ENCODE measurements at regions not wholly inside any gene's neighbourhood (a gene's known extent, or its start where the extent isn't known, plus 50 kb on each side); places are given as distances from the start of the nearest gene placed in this dataset.

GRCh38 chr5:3432135-3432534, 163.5 kb upstream of the IRX1 start:
- no peak for DNase-seq
- Histone ChIP-seq H3K9me3 (ENCODE audit: low read length) (no peaks in the 10 kb centered on the region), H3K36me3 (ENCODE audit: insufficient read depth, low read length) (no peaks in the 10 kb centered on the region), H3K4me3 (ENCODE audit: low read length) (no peak overlapping the region), H3K4me1 (ENCODE audit: insufficient read depth, low read length) (no peaks in the 10 kb centered on the region), H3K27ac (ENCODE audit: low read depth, low read length) (no peak overlapping the region), H3K27me3 (ENCODE audit: insufficient read depth, low read length, poor library complexity, severe bottlenecking) (no peaks in the 10 kb centered on the region)
- no peak overlapping the region for H3K4me3 Mint-ChIP-seq
- peaks cover 0 to 13% (median 0%) of the 10 kb centered on the region in 5 donors for H3K9me3 Mint-ChIP-seq
- ChIA-PET CTCF (no interaction called here), POLR2A (no interaction called here)
- no peaks in the 10 kb centered on the region for H3K36me3 Mint-ChIP-seq
- no peak overlapping the region for H3K27ac Mint-ChIP-seq
- no peaks in the 10 kb centered on the region for H3K4me1 Mint-ChIP-seq
- H3K27me3 Mint-ChIP-seq, result no peaks in the 10 kb centered on the region

- no peak overlapping the region for H3K4me3 Mint-ChIP-seq
- no peaks in the 10 kb centered on the region for H3K27me3 Mint-ChIP-seq
- Histone ChIP-seq H3K4me1 (ENCODE audit: insufficient read depth, low read length) (no peaks in the 10 kb centered on the region), H3K27ac (ENCODE audit: low read depth, low read length) (no peak overlapping the region), H3K27me3 (ENCODE audit: insufficient read depth, low read length, poor library complexity, severe bottlenecking) (no peaks in the 10 kb centered on the region), H3K36me3 (ENCODE audit: insufficient read depth, low read length) (no peaks in the 10 kb centered on the region), H3K4me3 (ENCODE audit: low read length) (no peak overlapping the region), H3K9me3 (ENCODE audit: low read length) (no peaks in the 10 kb centered on the region)
- POLR2A ChIA-PET, result no interaction called here
- no peaks in the 10 kb centered on the region for H3K4me1 Mint-ChIP-seq
- H3K27ac Mint-ChIP-seq, result no peak overlapping the region
- no peaks in the 10 kb centered on the region for H3K36me3 Mint-ChIP-seq
- peaks cover 0 to 17% (median 0%) of the 10 kb centered on the region in 5 donors for H3K9me3 Mint-ChIP-seq
- no peak for DNase-seq
- CTCF ChIA-PET, result no interaction called here
These were observed 164.9 kb upstream of the IRX1 start for GRCh38 chr5:3430691-3431090.

- H3K27me3 ChIP-seq (ENCODE audit: insufficient read depth, low read length, poor library complexity, severe bottlenecking), result no peaks in the 10 kb centered on the region
- no peaks in the 10 kb centered on the region for H3K36me3 Mint-ChIP-seq
These were observed 165.7 kb upstream of the IRX1 start for GRCh38 chr5:3429962-3430361.

GRCh38 chr5:3428334-3428733, 167.3 kb upstream of the IRX1 start:
- DNase-seq, result no peak
- Histone ChIP-seq H3K4me1 (ENCODE audit: insufficient read depth, low read length) (no peaks in the 10 kb centered on the region), H3K27ac (ENCODE audit: low read depth, low read length) (no peak overlapping the region), H3K27me3 (ENCODE audit: insufficient read depth, low read length, poor library complexity, severe bottlenecking) (no peaks in the 10 kb centered on the region), H3K4me3 (ENCODE audit: low read length) (no peak overlapping the region), H3K9me3 (ENCODE audit: low read length) (no peaks in the 10 kb centered on the region), H3K36me3 (ENCODE audit: insufficient read depth, low read length) (no peaks in the 10 kb centered on the region)
- Mint-ChIP-seq H3K36me3 (no peaks in the 10 kb centered on the region), H3K9me3 (peaks cover 0 to 17% (median 0%) of the 10 kb centered on the region in 5 donors), H3K4me1 (no peaks in the 10 kb centered on the region), H3K27ac (peak overlapping the region in 1 of 8 donors; percentile 31), H3K27me3 (peaks cover 0 to 2% of the 10 kb centered on the region in 2 donors), H3K4me3 (no peak overlapping the region)
- CTCF ChIA-PET, result no interaction called here
- POLR2A ChIA-PET, result no interaction called here

More at GRCh38 chr5:3429962-3430361, 165.7 kb upstream of the IRX1 start:
- Histone ChIP-seq H3K27ac (ENCODE audit: low read depth, low read length) (no peak overlapping the region), H3K9me3 (ENCODE audit: low read length) (no peaks in the 10 kb centered on the region), H3K4me3 (ENCODE audit: low read length) (no peak overlapping the region), H3K4me1 (ENCODE audit: insufficient read depth, low read length) (no peaks in the 10 kb centered on the region), H3K36me3 (ENCODE audit: insufficient read depth, low read length) (no peaks in the 10 kb centered on the region)
- Mint-ChIP-seq H3K9me3 (peaks cover 0 to 17% (median 0%) of the 10 kb centered on the region in 5 donors), H3K27ac (no peak overlapping the region), H3K4me3 (no peak overlapping the region), H3K27me3 (no peaks in the 10 kb centered on the region), H3K4me1 (no peaks in the 10 kb centered on the region)
- CTCF ChIA-PET, result no interaction called here
- DNase-seq, result no peak
- POLR2A ChIA-PET, result no interaction called here

GRCh38 chr5:3424946-3425345, 170.7 kb upstream of the IRX1 start:
- H3K9me3 ChIP-seq (ENCODE audit: low read length), result no peaks in the 10 kb centered on the region
- no peak overlapping the region for H3K27ac ChIP-seq (ENCODE audit: low read depth, low read length)
- no peaks in the 10 kb centered on the region for H3K4me1 Mint-ChIP-seq
- no peak overlapping the region for H3K27ac Mint-ChIP-seq
- H3K36me3 ChIP-seq (ENCODE audit: insufficient read depth, low read length), result no peaks in the 10 kb centered on the region
- H3K4me3 Mint-ChIP-seq, result no peak overlapping the region
- no peak overlapping the region for H3K4me3 ChIP-seq (ENCODE audit: low read length)
- ChIA-PET POLR2A (no interaction called here), CTCF (no interaction called here)
- no peaks in the 10 kb centered on the region for H3K36me3 Mint-ChIP-seq
- DNase-seq, result no peak
- no peaks in the 10 kb centered on the region for H3K27me3 ChIP-seq (ENCODE audit: insufficient read depth, low read length, poor library complexity, severe bottlenecking)
- peaks cover 0 to 2% of the 10 kb centered on the region in 2 donors for H3K27me3 Mint-ChIP-seq
- H3K4me1 ChIP-seq (ENCODE audit: insufficient read depth, low read length), result no peaks in the 10 kb centered on the region
- peaks cover 0 to 11% (median 8%) of the 10 kb centered on the region in 5 donors for H3K9me3 Mint-ChIP-seq

GRCh38 chr5:3417376-3417943, 178.2 kb upstream of the IRX1 start:
- DNase-seq, result no peak
- no peak overlapping the region for H3K4me3 ChIP-seq (ENCODE audit: low read length)
- no peaks in the 10 kb centered on the region for H3K9me3 ChIP-seq (ENCODE audit: low read length)
- no peak overlapping the region for H3K27ac Mint-ChIP-seq
- H3K27ac ChIP-seq (ENCODE audit: low read depth, low read length), result no peak overlapping the region
- no peaks in the 10 kb centered on the region for H3K4me1 Mint-ChIP-seq
- peaks cover 4 to 17% (median 11%) of the 10 kb centered on the region in 5 donors for H3K9me3 Mint-ChIP-seq
- no peaks in the 10 kb centered on the region for H3K36me3 ChIP-seq (ENCODE audit: insufficient read depth, low read length)
- no peaks in the 10 kb centered on the region for H3K36me3 Mint-ChIP-seq
- peaks cover 0 to 7% of the 10 kb centered on the region in 2 donors for H3K27me3 Mint-ChIP-seq
- ChIA-PET POLR2A (no interaction called here), CTCF (no interaction called here)
- H3K4me3 Mint-ChIP-seq, result no peak overlapping the region
- no peaks in the 10 kb centered on the region for H3K27me3 ChIP-seq (ENCODE audit: insufficient read depth, low read length, poor library complexity, severe bottlenecking)
- H3K4me1 ChIP-seq (ENCODE audit: insufficient read depth, low read length), result no peaks in the 10 kb centered on the region

GRCh38 chr5:3414371-3414770, 181.3 kb upstream of the IRX1 start:
- DNase-seq, result no peak
- Histone ChIP-seq H3K27ac (ENCODE audit: low read depth, low read length) (no peak overlapping the region), H3K9me3 (ENCODE audit: low read length) (no peaks in the 10 kb centered on the region), H3K36me3 (ENCODE audit: insufficient read depth, low read length) (no peaks in the 10 kb centered on the region), H3K4me3 (ENCODE audit: low read length) (no peak overlapping the region), H3K4me1 (ENCODE audit: insufficient read depth, low read length) (no peaks in the 10 kb centered on the region), H3K27me3 (ENCODE audit: insufficient read depth, low read length, poor library complexity, severe bottlenecking) (no peaks in the 10 kb centered on the region)
- H3K27ac Mint-ChIP-seq, result no peak overlapping the region
- peaks cover 0 to 7% of the 10 kb centered on the region in 2 donors for H3K27me3 Mint-ChIP-seq
- CTCF ChIA-PET, result no interaction called here
- H3K4me1 Mint-ChIP-seq, result peaks cover 0 to 5% (median 0%) of the 10 kb centered on the region in 3 donors
- POLR2A ChIA-PET, result no interaction called here
- peaks cover 4 to 22% (median 18%) of the 10 kb centered on the region in 5 donors for H3K9me3 Mint-ChIP-seq
- no peaks in the 10 kb centered on the region for H3K36me3 Mint-ChIP-seq
- H3K4me3 Mint-ChIP-seq, result no peak overlapping the region

GRCh38 chr5:3412146-3412545, 183.5 kb upstream of the IRX1 start:
- ChIA-PET POLR2A (no interaction called here), CTCF (no interaction called here)
- Histone ChIP-seq H3K9me3 (ENCODE audit: low read length) (no peaks in the 10 kb centered on the region), H3K4me1 (ENCODE audit: insufficient read depth, low read length) (no peaks in the 10 kb centered on the region), H3K4me3 (ENCODE audit: low read length) (no peak overlapping the region), H3K36me3 (ENCODE audit: insufficient read depth, low read length) (no peaks in the 10 kb centered on the region), H3K27me3 (ENCODE audit: insufficient read depth, low read length, poor library complexity, severe bottlenecking) (no peaks in the 10 kb centered on the region), H3K27ac (ENCODE audit: low read depth, low read length) (no peak overlapping the region)
- Mint-ChIP-seq H3K27me3 (peaks cover 0 to 7% of the 10 kb centered on the region in 2 donors), H3K36me3 (no peaks in the 10 kb centered on the region), H3K9me3 (peaks cover 4 to 18% (median 17%) of the 10 kb centered on the region in 5 donors), H3K4me1 (peaks cover 0 to 5% (median 0%) of the 10 kb centered on the region in 3 donors), H3K27ac (peak overlapping the region in 1 of 8 donors; percentile 75), H3K4me3 (peak overlapping the region in 2 of 7 donors; percentile 24 to 33)
- no peak for DNase-seq

Data from CD8-positive, alpha-beta memory T cell (primary cell).